ENCODE measurements at regions not wholly inside any gene's neighbourhood (a gene's known extent, or its start where the extent isn't known, plus 50 kb on each side); places are given as distances from the start of the nearest gene placed in this dataset.

GRCh38 chr11:45023065-45023365, 72.3 kb upstream of the TP53I11 start:
- no peak overlapping the region for H3K27ac ChIP-seq (ENCODE audit: low read depth in 2 of 2, low read length in 2 of 2)
- no peak overlapping the region for H3K4me3 ChIP-seq (ENCODE audit: low read length in 2 of 2)
- no peaks in the 10 kb centered on the region for H3K9me3 ChIP-seq (ENCODE audit: control insufficient read depth in 2 of 2, low read length in 2 of 2)
- H3K36me3 ChIP-seq (ENCODE audit: control insufficient read depth in 2 of 2, insufficient read depth in 2 of 2, low read length in 2 of 2), result no peaks in the 10 kb centered on the region
- peaks cover 0 to 10% of the 10 kb centered on the region in 2 donors for H3K4me1 ChIP-seq (ENCODE audit: control insufficient read depth in 2 of 2, insufficient read depth in 2 of 2, low read length in 2 of 2)
- no peaks in the 10 kb centered on the region for H3K27me3 ChIP-seq (ENCODE audit: control insufficient read depth in 2 of 2, insufficient read depth in 2 of 2, low read length in 2 of 2)
- H3K9ac ChIP-seq (ENCODE audit: low read depth in 1 of 2, low read length in 2 of 2), result no peak overlapping the region

GRCh38 chr11:45024316-45024715, 73.6 kb upstream of the TP53I11 start:
- Histone ChIP-seq H3K4me1 (ENCODE audit: control insufficient read depth in 2 of 2, insufficient read depth in 2 of 2, low read length in 2 of 2) (peaks cover 0 to 10% of the 10 kb centered on the region in 2 donors), H3K9ac (ENCODE audit: low read depth in 1 of 2, low read length in 2 of 2) (no peak overlapping the region), H3K9me3 (ENCODE audit: control insufficient read depth in 2 of 2, low read length in 2 of 2) (no peaks in the 10 kb centered on the region), H3K36me3 (ENCODE audit: control insufficient read depth in 2 of 2, insufficient read depth in 2 of 2, low read length in 2 of 2) (no peaks in the 10 kb centered on the region), H3K4me3 (ENCODE audit: low read length in 2 of 2) (no peak overlapping the region), H3K27ac (ENCODE audit: low read depth in 2 of 2, low read length in 2 of 2) (no peak overlapping the region), H3K27me3 (ENCODE audit: control insufficient read depth in 2 of 2, insufficient read depth in 2 of 2, low read length in 2 of 2) (no peaks in the 10 kb centered on the region)

GRCh38 chr11:45024846-45025588, 74.3 kb upstream of the TP53I11 start:
- Histone ChIP-seq H3K9me3 (ENCODE audit: control insufficient read depth in 2 of 2, low read length in 2 of 2) (no peaks in the 10 kb centered on the region), H3K9ac (ENCODE audit: low read depth in 1 of 2, low read length in 2 of 2) (no peak overlapping the region), H3K36me3 (ENCODE audit: control insufficient read depth in 2 of 2, insufficient read depth in 2 of 2, low read length in 2 of 2) (no peaks in the 10 kb centered on the region), H3K4me1 (ENCODE audit: control insufficient read depth in 2 of 2, insufficient read depth in 2 of 2, low read length in 2 of 2) (peaks cover 0 to 10% of the 10 kb centered on the region in 2 donors), H3K27me3 (ENCODE audit: control insufficient read depth in 2 of 2, insufficient read depth in 2 of 2, low read length in 2 of 2) (no peaks in the 10 kb centered on the region), H3K27ac (ENCODE audit: low read depth in 2 of 2, low read length in 2 of 2) (no peak overlapping the region), H3K4me3 (ENCODE audit: low read length in 2 of 2) (no peak overlapping the region)

- Histone ChIP-seq H3K9ac (ENCODE audit: low read depth in 1 of 2, low read length in 2 of 2) (no peak overlapping the region), H3K27me3 (ENCODE audit: control insufficient read depth in 2 of 2, insufficient read depth in 2 of 2, low read length in 2 of 2) (no peaks in the 10 kb centered on the region), H3K4me3 (ENCODE audit: low read length in 2 of 2) (no peak overlapping the region), H3K4me1 (ENCODE audit: control insufficient read depth in 2 of 2, insufficient read depth in 2 of 2, low read length in 2 of 2) (peaks cover 0 to 10% of the 10 kb centered on the region in 2 donors), H3K36me3 (ENCODE audit: control insufficient read depth in 2 of 2, insufficient read depth in 2 of 2, low read length in 2 of 2) (no peaks in the 10 kb centered on the region), H3K9me3 (ENCODE audit: control insufficient read depth in 2 of 2, low read length in 2 of 2) (no peaks in the 10 kb centered on the region), H3K27ac (ENCODE audit: low read depth in 2 of 2, low read length in 2 of 2) (no peak overlapping the region)
These were observed 75.2 kb upstream of the TP53I11 start for GRCh38 chr11:45025716-45026492.

- Histone ChIP-seq H3K9ac (ENCODE audit: low read depth in 1 of 2, low read length in 2 of 2) (no peak overlapping the region), H3K9me3 (ENCODE audit: control insufficient read depth in 2 of 2, low read length in 2 of 2) (no peaks in the 10 kb centered on the region), H3K27me3 (ENCODE audit: control insufficient read depth in 2 of 2, insufficient read depth in 2 of 2, low read length in 2 of 2) (no peaks in the 10 kb centered on the region), H3K36me3 (ENCODE audit: control insufficient read depth in 2 of 2, insufficient read depth in 2 of 2, low read length in 2 of 2) (no peaks in the 10 kb centered on the region), H3K4me3 (ENCODE audit: low read length in 2 of 2) (no peak overlapping the region), H3K27ac (ENCODE audit: low read depth in 2 of 2, low read length in 2 of 2) (no peak overlapping the region), H3K4me1 (ENCODE audit: control insufficient read depth in 2 of 2, insufficient read depth in 2 of 2, low read length in 2 of 2) (peaks cover 0 to 5% of the 10 kb centered on the region in 2 donors)
These were observed 76.2 kb upstream of the TP53I11 start for GRCh38 chr11:45026835-45027234.

- H3K4me1 ChIP-seq (ENCODE audit: control insufficient read depth in 2 of 2, insufficient read depth in 2 of 2, low read length in 2 of 2), result no peaks in the 10 kb centered on the region
- H3K27ac ChIP-seq (ENCODE audit: low read depth in 2 of 2, low read length in 2 of 2), result no peak overlapping the region
- no peak overlapping the region for H3K9ac ChIP-seq (ENCODE audit: low read depth in 1 of 2, low read length in 2 of 2)
These were observed 76.6 kb upstream of the TP53I11 start for GRCh38 chr11:45027312-45027711.

GRCh38 chr11:45028911-45029682, 78.4 kb upstream of the TP53I11 start:
- Histone ChIP-seq H3K27me3 (ENCODE audit: control insufficient read depth in 2 of 2, insufficient read depth in 2 of 2, low read length in 2 of 2) (no peaks in the 10 kb centered on the region), H3K36me3 (ENCODE audit: control insufficient read depth in 2 of 2, insufficient read depth in 2 of 2, low read length in 2 of 2) (no peaks in the 10 kb centered on the region), H3K9me3 (ENCODE audit: control insufficient read depth in 2 of 2, low read length in 2 of 2) (no peaks in the 10 kb centered on the region), H3K27ac (ENCODE audit: low read depth in 2 of 2, low read length in 2 of 2) (no peak overlapping the region), H3K9ac (ENCODE audit: low read depth in 1 of 2, low read length in 2 of 2) (no peak overlapping the region), H3K4me1 (ENCODE audit: control insufficient read depth in 2 of 2, insufficient read depth in 2 of 2, low read length in 2 of 2) (no peaks in the 10 kb centered on the region), H3K4me3 (ENCODE audit: low read length in 2 of 2) (no peak overlapping the region)

More at GRCh38 chr11:45027312-45027711, 76.6 kb upstream of the TP53I11 start:
- Histone ChIP-seq H3K36me3 (ENCODE audit: control insufficient read depth in 2 of 2, insufficient read depth in 2 of 2, low read length in 2 of 2) (no peaks in the 10 kb centered on the region), H3K9me3 (ENCODE audit: control insufficient read depth in 2 of 2, low read length in 2 of 2) (no peaks in the 10 kb centered on the region), H3K4me3 (ENCODE audit: low read length in 2 of 2) (no peak overlapping the region), H3K27me3 (ENCODE audit: control insufficient read depth in 2 of 2, insufficient read depth in 2 of 2, low read length in 2 of 2) (no peaks in the 10 kb centered on the region)

GRCh38 chr11:45030778-45031177, 80.1 kb upstream of the TP53I11 start:
- Histone ChIP-seq H3K27me3 (ENCODE audit: control insufficient read depth in 2 of 2, insufficient read depth in 2 of 2, low read length in 2 of 2) (no peaks in the 10 kb centered on the region), H3K4me1 (ENCODE audit: control insufficient read depth in 2 of 2, insufficient read depth in 2 of 2, low read length in 2 of 2) (no peaks in the 10 kb centered on the region), H3K9ac (ENCODE audit: low read depth in 1 of 2, low read length in 2 of 2) (no peak overlapping the region), H3K9me3 (ENCODE audit: control insufficient read depth in 2 of 2, low read length in 2 of 2) (no peaks in the 10 kb centered on the region), H3K4me3 (ENCODE audit: low read length in 2 of 2) (no peak overlapping the region), H3K27ac (ENCODE audit: low read depth in 2 of 2, low read length in 2 of 2) (no peak overlapping the region), H3K36me3 (ENCODE audit: control insufficient read depth in 2 of 2, insufficient read depth in 2 of 2, low read length in 2 of 2) (no peaks in the 10 kb centered on the region)

- Histone ChIP-seq H3K9me3 (ENCODE audit: control insufficient read depth in 2 of 2, low read length in 2 of 2) (no peaks in the 10 kb centered on the region), H3K4me1 (ENCODE audit: control insufficient read depth in 2 of 2, insufficient read depth in 2 of 2, low read length in 2 of 2) (no peaks in the 10 kb centered on the region), H3K4me3 (ENCODE audit: low read length in 2 of 2) (no peak overlapping the region), H3K27ac (ENCODE audit: low read depth in 2 of 2, low read length in 2 of 2) (no peak overlapping the region), H3K36me3 (ENCODE audit: control insufficient read depth in 2 of 2, insufficient read depth in 2 of 2, low read length in 2 of 2) (no peaks in the 10 kb centered on the region), H3K27me3 (ENCODE audit: control insufficient read depth in 2 of 2, insufficient read depth in 2 of 2, low read length in 2 of 2) (no peaks in the 10 kb centered on the region), H3K9ac (ENCODE audit: low read depth in 1 of 2, low read length in 2 of 2) (no peak overlapping the region)
These were observed 81.3 kb upstream of the TP53I11 start for GRCh38 chr11:45031912-45032519.

- H3K36me3 ChIP-seq (ENCODE audit: control insufficient read depth in 2 of 2, insufficient read depth in 2 of 2, low read length in 2 of 2), result no peaks in the 10 kb centered on the region
- H3K27me3 ChIP-seq (ENCODE audit: control insufficient read depth in 2 of 2, insufficient read depth in 2 of 2, low read length in 2 of 2), result no peaks in the 10 kb centered on the region
- H3K9me3 ChIP-seq (ENCODE audit: control insufficient read depth in 2 of 2, low read length in 2 of 2), result peaks cover 0 to 2% of the 10 kb centered on the region in 2 donors
- H3K9ac ChIP-seq (ENCODE audit: low read depth in 1 of 2, low read length in 2 of 2), result no peak overlapping the region
- no peak overlapping the region for H3K4me3 ChIP-seq (ENCODE audit: low read length in 2 of 2)
- H3K4me1 ChIP-seq (ENCODE audit: control insufficient read depth in 2 of 2, insufficient read depth in 2 of 2, low read length in 2 of 2), result no peaks in the 10 kb centered on the region
- H3K27ac ChIP-seq (ENCODE audit: low read depth in 2 of 2, low read length in 2 of 2), result no peak overlapping the region
These were observed 84.7 kb upstream of the TP53I11 start for GRCh38 chr11:45035413-45035812.

Measured in mucosa of rectum (tissue), 2 donors.